Endodermal cell (in vitro differentiated cells): ENCODE measurements at regions not wholly inside any gene's neighbourhood (a gene's known extent, or its start where the extent isn't known, plus 50 kb on each side); places are given as distances from the start of the nearest gene placed in this dataset.
A peak's percentile ranks its signal among the peaks of the same experiment; 100 is the strongest.

Experiments used
- DNase-seq: peaks from one replicate; pipeline ENCODE4 v3.0.0-alpha.2; 2017
- H3K27ac ChIP-seq: 2 replicates; pipeline ENCODE4 v1.5.1; 2013; ENCODE audit warnings: mild to moderate bottlenecking, low read depth, low read length, moderate library complexity
- H3K27me3 ChIP-seq: 2 replicates; pipeline ENCODE4 v1.6.1; 2013; ENCODE audit warnings: mild to moderate bottlenecking, low read length, moderate library complexity; ENCODE audit not compliant: insufficient read depth, control insufficient read depth, poor library complexity, severe bottlenecking
- H3K36me3 ChIP-seq: 2 replicates; pipeline ENCODE4 v1.7.0; 2013; ENCODE audit warnings: mild to moderate bottlenecking, low read length, moderate library complexity; ENCODE audit not compliant: control insufficient read depth, insufficient read depth
- H3K4me1 ChIP-seq: one replicate; pipeline ENCODE4 v1.7.0; 2013; ENCODE audit warnings: low read length; ENCODE audit not compliant: control insufficient read depth, insufficient read depth
- H3K4me3 ChIP-seq: 2 replicates; pipeline ENCODE4 v1.5.1; 2013; ENCODE audit warnings: mild to moderate bottlenecking, low read length, moderate library complexity
- H3K9ac ChIP-seq: 2 replicates; pipeline ENCODE4 v1.6.1; 2013; ENCODE audit warnings: mild to moderate bottlenecking, low read length, moderate library complexity; ENCODE audit not compliant: poor library complexity, severe bottlenecking; ENCODE audit errors: extremely low read depth
- H3K9me3 ChIP-seq: 2 replicates; pipeline ENCODE4 v1.6.1; 2013; ENCODE audit warnings: mild to moderate bottlenecking, low read length, moderate library complexity; ENCODE audit not compliant: control insufficient read depth
- H3K27ac Mint-ChIP-seq: 2 replicates; pipeline ENCODE4 v1.8.0; 2020; ENCODE audit warnings: mixed read lengths
- H3K27me3 Mint-ChIP-seq: 2 replicates; pipeline ENCODE4 v1.8.0; 2021; ENCODE audit warnings: mild to moderate bottlenecking, mixed read lengths; ENCODE audit not compliant: insufficient read depth
- H3K36me3 Mint-ChIP-seq: 2 replicates; pipeline ENCODE4 v1.8.0; 2020; ENCODE audit warnings: low read depth, mixed read lengths
- H3K4me1 Mint-ChIP-seq: 2 replicates; pipeline ENCODE4 v1.8.0; 2020; ENCODE audit warnings: mixed read lengths
- H3K4me3 Mint-ChIP-seq: 2 replicates; pipeline ENCODE4 v1.8.0; 2020; ENCODE audit warnings: mild to moderate bottlenecking, moderate library complexity, mixed read lengths
- H3K9me3 Mint-ChIP-seq: 2 replicates; pipeline ENCODE4 v1.8.0; 2020; ENCODE audit warnings: mild to moderate bottlenecking, mixed read lengths
- WGBS, 2 experiments: methylation state at CpG; one replicate each; pipeline versions ENCODE4 v1.1.5 to v1.1.7; 2013; ENCODE audit warnings: missing lambda C conversion rate in 2 of 2, mixed read lengths in 1 of 2; ENCODE audit not compliant: insufficient coverage in 1 of 2, insufficient read length in 1 of 2; 5-methylcytosine and 5-hydroxymethylcytosine counted together
- TF ChIP-seq, protein P1 (sequence below): fragments of 200-600 bp; sonication (generic); conservative IDR thresholded peaks from 2 replicates; pipeline ENCODE4 v1.5.0; 2021; ENCODE audit warnings: antibody characterized with exemption, mild to moderate bottlenecking

GRCh38 chr11:70570693-70571395, 172.5 kb downstream of the CTTN start:
- no peak overlapping the region for H3K4me3 Mint-ChIP-seq
- Histone ChIP-seq H3K4me3 (no peak overlapping the region), H3K27me3 (no peaks in the 10 kb centered on the region), H3K9me3 (no peaks in the 10 kb centered on the region), H3K4me1 (peaks cover 3% of the 10 kb centered on the region), H3K9ac (no peak overlapping the region), H3K36me3 (no peaks in the 10 kb centered on the region), H3K27ac (no peak overlapping the region)
- no peaks in the 10 kb centered on the region for H3K36me3 Mint-ChIP-seq
- no peaks in the 10 kb centered on the region for H3K9me3 Mint-ChIP-seq
- no peaks in the 10 kb centered on the region for H3K27me3 Mint-ChIP-seq
- H3K27ac Mint-ChIP-seq: no peak overlapping the region
- TF ChIP-seq, protein P1, sequence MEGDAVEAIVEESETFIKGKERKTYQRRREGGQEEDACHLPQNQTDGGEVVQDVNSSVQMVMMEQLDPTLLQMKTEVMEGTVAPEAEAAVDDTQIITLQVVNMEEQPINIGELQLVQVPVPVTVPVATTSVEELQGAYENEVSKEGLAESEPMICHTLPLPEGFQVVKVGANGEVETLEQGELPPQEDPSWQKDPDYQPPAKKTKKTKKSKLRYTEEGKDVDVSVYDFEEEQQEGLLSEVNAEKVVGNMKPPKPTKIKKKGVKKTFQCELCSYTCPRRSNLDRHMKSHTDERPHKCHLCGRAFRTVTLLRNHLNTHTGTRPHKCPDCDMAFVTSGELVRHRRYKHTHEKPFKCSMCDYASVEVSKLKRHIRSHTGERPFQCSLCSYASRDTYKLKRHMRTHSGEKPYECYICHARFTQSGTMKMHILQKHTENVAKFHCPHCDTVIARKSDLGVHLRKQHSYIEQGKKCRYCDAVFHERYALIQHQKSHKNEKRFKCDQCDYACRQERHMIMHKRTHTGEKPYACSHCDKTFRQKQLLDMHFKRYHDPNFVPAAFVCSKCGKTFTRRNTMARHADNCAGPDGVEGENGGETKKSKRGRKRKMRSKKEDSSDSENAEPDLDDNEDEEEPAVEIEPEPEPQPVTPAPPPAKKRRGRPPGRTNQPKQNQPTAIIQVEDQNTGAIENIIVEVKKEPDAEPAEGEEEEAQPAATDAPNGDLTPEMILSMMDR: no peak
- peaks cover 8% of the 10 kb centered on the region for H3K4me1 Mint-ChIP-seq
- peak; percentile 25 for DNase-seq
- WGBS, 2 experiments: 67 to 74% methylated on average over 6 to 11 of the region's 11 CpGs

- no peaks in the 10 kb centered on the region for H3K27me3 Mint-ChIP-seq
- TF ChIP-seq, protein P1: no peak
- Histone ChIP-seq H3K4me3 (no peak overlapping the region), H3K9ac (no peak overlapping the region), H3K27me3 (no peaks in the 10 kb centered on the region), H3K9me3 (no peaks in the 10 kb centered on the region), H3K36me3 (no peaks in the 10 kb centered on the region), H3K4me1 (peaks cover under 1% of the 10 kb centered on the region), H3K27ac (no peak overlapping the region)
- peaks cover 3% of the 10 kb centered on the region for H3K4me1 Mint-ChIP-seq
- 93 to 96% methylated on average over 12 to 16 of the region's 18 CpGs for WGBS, 2 experiments
- no peaks in the 10 kb centered on the region for H3K36me3 Mint-ChIP-seq
- H3K9me3 Mint-ChIP-seq: no peaks in the 10 kb centered on the region
- H3K27ac Mint-ChIP-seq: no peak overlapping the region
- peak; percentile 24 for DNase-seq
- H3K4me3 Mint-ChIP-seq: no peak overlapping the region
Measured at GRCh38 chr11:70572974-70573260, 174.6 kb downstream of the CTTN start.

DNA sequence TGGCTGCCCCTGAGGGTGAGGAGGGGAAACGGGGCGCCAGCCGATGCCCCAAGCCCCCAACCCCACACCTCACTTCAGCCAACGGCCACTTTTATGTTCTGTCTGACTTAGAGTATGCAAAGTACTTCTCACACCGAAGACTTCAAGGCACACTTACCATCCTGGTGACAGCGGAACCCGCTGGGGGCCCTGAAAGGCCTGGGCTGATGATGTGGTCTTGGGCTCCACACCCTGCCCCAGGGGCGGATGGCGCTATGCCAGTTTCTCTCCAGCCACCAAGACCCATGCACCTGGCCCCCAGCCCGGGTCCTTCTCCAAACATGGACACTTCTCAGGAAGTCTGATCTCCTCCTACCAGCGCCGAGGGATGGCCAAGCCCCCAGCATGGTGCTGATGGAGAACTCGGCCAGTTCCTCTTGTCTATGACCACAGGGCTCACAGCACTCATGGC, 175.4 kb downstream of the CTTN start:
- 91 to 92% methylated on average over 5 to 13 of the region's 13 CpGs for WGBS, 2 experiments
- no peaks in the 10 kb centered on the region for H3K36me3 Mint-ChIP-seq
- peak; percentile 31 for DNase-seq

More for the DNA sequence above, 175.4 kb downstream of the CTTN start:
- Histone ChIP-seq H3K27me3 (no peaks in the 10 kb centered on the region), H3K36me3 (no peaks in the 10 kb centered on the region), H3K4me1 (no peaks in the 10 kb centered on the region), H3K4me3 (no peak overlapping the region), H3K9ac (no peak overlapping the region), H3K9me3 (no peaks in the 10 kb centered on the region), H3K27ac (no peak overlapping the region)
- Mint-ChIP-seq H3K4me3 (no peak overlapping the region), H3K9me3 (no peaks in the 10 kb centered on the region), H3K4me1 (no peaks in the 10 kb centered on the region), H3K27ac (no peak overlapping the region), H3K27me3 (no peaks in the 10 kb centered on the region)
- TF ChIP-seq, protein P1: no peak
